HG03280 (cell line): ENCODE measurements at regions not wholly inside any gene's neighbourhood (a gene's known extent, or its start where the extent isn't known, plus 50 kb on each side); places are given as distances from the start of the nearest gene placed in this dataset.

Source experiments
- ATAC-seq: cut with Tn5 transposase; IDR thresholded peaks from one replicate; pipeline ENCODE4 v1.9.1; 2021; ENCODE audit warnings: mild to moderate bottlenecking, moderate library complexity; ENCODE audit not compliant: unreplicated experiment

- ATAC-seq, result peak; percentile 82
Observed at GRCh38 chr3:156760333-156760732, 65.8 kb upstream of the LEKR1 start.

GRCh38 chr3:156761007-156761406 is 65.1 kb upstream of the LEKR1 start:
- no peak for ATAC-seq

- no peak for ATAC-seq
Observed at GRCh38 chr3:156761713-156762451, 64.3 kb upstream of the LEKR1 start.

- no peak for ATAC-seq
Observed at GRCh38 chr3:156762631-156763185, 63.4 kb upstream of the LEKR1 start.

DNA sequence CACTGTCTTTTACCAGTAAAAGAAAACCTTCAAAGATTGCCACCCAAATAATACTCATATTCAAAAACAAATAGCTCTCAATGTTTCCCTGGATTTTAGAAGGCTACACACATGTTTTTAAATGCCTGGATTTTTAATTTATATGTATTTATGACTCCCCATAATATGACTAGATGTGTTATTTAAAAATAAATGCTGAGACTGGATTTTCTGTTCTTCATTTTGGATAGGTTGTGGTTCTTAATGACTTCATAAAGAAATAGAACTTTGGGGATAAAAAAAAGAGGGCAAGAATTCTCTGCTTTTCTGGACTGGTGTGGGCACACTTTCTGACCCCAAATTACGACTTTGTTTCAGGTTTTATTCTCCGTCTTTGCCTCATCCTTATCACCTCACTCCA is 62.8 kb upstream of the LEKR1 start:
- no peak for ATAC-seq

DNA sequence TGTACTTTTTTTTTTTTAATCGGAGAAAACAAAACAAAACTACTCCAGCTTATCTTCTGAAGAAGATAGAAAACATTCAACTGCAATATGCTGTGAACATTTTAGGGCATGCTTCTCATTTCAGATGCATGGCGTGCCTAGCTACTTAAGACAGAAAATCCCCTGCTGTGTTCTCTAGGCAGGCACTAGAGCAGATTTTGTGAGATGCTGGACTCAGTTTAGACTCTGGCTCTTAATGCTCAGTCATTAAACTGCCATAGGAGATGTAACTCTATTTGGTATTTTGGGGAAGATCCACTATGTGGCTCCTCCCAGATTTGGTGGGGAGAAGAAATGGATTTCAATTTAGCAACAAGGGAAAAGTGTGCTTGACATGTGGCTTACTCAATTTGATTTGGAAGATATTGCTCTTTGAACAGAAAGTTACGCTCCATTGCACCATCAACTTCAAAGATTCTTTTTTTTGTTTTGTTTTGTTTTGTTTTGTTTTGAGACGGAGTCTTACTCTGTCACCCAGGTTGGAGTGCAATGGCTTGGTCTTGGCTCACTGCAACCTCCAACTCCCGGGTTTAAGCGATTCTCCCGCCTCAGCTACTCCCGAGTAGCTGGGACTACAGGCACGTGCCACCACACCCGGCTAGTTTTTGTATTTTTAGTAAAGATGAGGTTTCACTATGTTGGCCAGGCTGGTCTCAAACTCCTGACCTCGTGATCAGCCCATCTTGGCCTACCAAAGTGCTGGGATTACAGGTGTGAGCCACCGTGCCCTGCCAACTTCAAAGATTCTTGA is 62.0 kb upstream of the LEKR1 start:
- no peak for ATAC-seq

DNA sequence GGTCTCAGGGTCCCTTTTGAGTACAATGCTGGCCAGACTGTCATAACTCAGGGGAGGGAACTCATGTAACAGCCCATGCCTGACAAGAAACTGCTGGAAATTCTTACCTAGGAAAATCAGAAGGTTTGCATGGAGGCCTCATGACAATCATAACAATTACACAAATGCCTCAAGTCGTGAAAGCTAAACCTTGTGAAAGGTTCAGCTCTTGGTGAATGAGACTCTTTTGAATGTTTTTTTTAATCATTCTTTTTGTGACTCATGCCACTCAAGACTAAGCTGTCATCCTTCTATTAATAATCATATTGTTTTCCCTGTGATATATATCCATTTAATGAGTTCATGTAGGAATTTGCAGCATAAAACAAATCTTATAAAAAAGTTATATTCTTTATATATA is 61.4 kb upstream of the LEKR1 start:
- ATAC-seq, result no peak

DNA sequence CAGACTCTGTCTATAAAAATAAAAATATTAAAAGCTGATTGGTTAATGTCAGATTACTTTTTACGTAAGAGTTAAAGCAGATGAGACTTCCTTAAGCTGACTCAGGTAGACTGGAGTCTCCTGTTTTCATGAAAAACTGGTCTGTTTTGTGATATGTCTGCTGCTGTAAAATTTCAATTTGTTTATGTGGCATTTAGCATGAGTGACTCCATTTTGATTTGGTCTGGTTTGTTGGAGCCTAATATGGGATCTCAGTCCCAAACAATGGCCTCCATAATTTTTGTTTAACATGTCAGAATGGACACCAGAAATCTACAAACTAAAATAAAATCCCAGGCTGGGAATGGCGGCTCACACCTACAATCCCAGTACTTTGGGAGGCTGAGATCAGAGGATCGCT is 57.8 kb upstream of the LEKR1 start:
- no peak for ATAC-seq

DNA sequence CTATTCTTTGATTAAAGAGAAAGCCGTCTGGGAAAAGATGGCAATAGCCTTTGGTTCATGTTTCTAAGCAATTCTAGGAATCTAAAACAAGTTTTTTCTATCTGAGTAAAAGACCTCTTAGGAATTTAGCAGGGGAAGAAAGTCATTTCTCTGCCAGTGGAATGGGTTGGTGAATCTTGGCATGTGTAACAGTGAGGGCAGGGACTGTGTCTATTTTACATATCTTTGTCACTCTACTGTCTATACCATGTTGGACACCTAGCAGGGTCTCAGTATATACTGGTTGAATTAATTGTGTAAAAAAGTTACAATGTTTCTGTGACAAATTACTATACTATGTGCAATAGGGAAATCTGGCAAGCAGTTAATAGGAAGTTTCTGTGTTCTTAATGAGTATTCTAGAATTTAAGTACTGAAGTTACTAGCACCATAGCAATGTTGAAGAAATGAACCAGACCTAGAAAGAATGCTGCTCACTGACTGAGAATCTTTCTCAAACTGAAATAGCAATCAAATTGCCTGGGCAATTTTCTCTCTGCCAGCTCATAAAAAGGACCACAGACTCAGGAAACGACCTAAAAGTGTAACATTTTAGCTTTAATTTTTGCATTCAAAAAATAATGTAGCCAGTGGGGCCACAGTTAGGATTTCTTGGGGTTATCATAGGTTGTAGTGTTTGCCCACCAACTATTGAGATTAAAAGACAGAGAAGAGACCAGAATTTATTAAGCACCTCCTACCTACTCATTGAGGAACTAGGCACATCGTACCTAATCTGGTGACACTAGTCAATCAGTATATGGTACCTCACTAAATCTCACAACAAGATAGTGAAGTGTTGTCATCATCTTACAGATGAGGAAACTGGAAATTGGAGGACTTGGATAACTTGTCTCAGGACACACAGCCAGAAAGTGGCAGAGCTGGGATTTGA is 56.2 kb upstream of the LEKR1 start:
- no peak for ATAC-seq

DNA sequence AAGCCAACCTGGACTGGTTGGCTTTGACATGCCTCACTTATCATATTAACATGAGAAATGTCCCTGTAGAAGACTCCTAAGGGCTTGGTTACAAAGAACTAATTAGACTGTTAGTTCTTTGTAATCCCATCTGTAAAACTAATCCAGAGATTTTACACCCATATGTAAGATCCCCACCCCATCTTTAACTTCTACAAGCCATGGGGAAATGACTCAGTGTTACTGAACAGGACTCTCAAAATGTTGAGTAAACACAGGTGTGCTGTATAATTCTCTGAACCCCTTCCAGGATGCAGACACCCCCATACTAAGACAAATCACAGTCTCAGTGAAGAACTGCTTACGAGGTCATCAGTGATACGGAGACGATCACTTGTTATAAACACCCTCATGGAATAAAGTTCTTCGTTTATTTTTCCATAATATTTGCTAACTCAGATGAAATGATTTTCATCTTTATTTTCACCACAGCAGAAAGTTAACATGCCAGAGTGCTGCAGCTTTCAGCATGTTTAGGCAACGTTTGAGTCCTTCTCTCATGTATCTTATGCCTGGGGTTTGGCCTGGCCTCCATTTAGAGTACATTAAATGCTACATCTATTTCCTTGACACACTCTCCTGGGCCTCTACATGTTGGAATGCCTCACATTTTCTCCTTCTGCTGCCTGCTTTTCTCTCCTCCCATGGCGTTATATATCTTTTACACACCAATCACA is 55.3 kb upstream of the LEKR1 start:
- no peak for ATAC-seq

GRCh38 chr3:156772588-156773206 is 53.5 kb upstream of the LEKR1 start:
- no peak for ATAC-seq

- ATAC-seq, result no peak
Observed at GRCh38 chr3:156776031-156776430, 50.1 kb upstream of the LEKR1 start.
